ENCODE measurements at regions not wholly inside any gene's neighbourhood (a gene's known extent, or its start where the extent isn't known, plus 50 kb on each side); places are given as distances from the start of the nearest gene placed in this dataset.

DNA sequence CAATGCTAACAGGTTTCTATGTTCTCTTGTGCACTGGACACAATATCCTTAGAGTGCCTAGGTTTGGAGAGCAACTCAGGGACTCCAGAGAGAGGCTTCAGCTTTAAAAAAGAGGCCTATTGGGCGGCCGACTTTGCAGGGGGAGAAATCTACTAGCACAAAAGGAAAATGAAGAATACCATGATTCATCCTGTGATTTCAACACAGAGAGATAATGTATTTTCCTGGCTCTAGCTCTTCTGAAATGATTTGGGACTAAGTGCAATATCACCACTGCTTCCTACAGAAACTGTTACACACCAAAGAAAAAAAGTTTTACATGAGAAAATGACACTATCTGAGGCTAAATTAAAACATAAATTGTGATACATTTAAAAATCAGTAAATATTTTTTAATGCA is 146.1 kb upstream of the TSLP start:
- BruUV-seq (replicated peaks): no TSS peak
- no peak overlapping the region for H3K9ac ChIP-seq (ENCODE audit: low read length)
- no peaks in the 10 kb centered on the region for H3K9me3 ChIP-seq (ENCODE audit: low read length)
- H3K4me3 ChIP-seq (ENCODE audit: low read length): no peak overlapping the region
- DNase-seq (no peak), ATAC-seq (no peak)
- TF ChIP-seq, protein P1, sequence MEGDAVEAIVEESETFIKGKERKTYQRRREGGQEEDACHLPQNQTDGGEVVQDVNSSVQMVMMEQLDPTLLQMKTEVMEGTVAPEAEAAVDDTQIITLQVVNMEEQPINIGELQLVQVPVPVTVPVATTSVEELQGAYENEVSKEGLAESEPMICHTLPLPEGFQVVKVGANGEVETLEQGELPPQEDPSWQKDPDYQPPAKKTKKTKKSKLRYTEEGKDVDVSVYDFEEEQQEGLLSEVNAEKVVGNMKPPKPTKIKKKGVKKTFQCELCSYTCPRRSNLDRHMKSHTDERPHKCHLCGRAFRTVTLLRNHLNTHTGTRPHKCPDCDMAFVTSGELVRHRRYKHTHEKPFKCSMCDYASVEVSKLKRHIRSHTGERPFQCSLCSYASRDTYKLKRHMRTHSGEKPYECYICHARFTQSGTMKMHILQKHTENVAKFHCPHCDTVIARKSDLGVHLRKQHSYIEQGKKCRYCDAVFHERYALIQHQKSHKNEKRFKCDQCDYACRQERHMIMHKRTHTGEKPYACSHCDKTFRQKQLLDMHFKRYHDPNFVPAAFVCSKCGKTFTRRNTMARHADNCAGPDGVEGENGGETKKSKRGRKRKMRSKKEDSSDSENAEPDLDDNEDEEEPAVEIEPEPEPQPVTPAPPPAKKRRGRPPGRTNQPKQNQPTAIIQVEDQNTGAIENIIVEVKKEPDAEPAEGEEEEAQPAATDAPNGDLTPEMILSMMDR (conservative IDR thresholded peaks at IDR 0.05; ENCODE audit: low read depth, low read length): no peak
- TF ChIP-seq EZH2 (IDR thresholded peaks at IDR 0.05; ENCODE audit: low read length, unreplicated experiment) (no peak), EZH2phosphoT487 (IDR thresholded peaks at IDR 0.05; ENCODE audit: borderline replicate concordance, low read length) (no peak)
- H3K4me2 ChIP-seq (ENCODE audit: low read length): no peak overlapping the region
- intact Hi-C loops (cut with micrococcal nuclease): no loop called here
- no peaks in the 10 kb centered on the region for H3K9me2 ChIP-seq (replicated peaks; ENCODE audit: low read length)
- ChIA-PET CTCF (no interaction called here), POLR2A (ENCODE audit: unreplicated experiment) (no interaction called here)
- no peaks in the 10 kb centered on the region for H3K4me1 ChIP-seq (ENCODE audit: insufficient read depth, low read length)
- no peaks in the 10 kb centered on the region for H3K36me3 ChIP-seq (ENCODE audit: low read depth, low read length)
- H3K27ac ChIP-seq (ENCODE audit: low read length): no peak overlapping the region
- no peak overlapping the region for H2AFZ ChIP-seq (ENCODE audit: low read length)
- H4K20me1 ChIP-seq (ENCODE audit: low read length): no peaks in the 10 kb centered on the region
- no peaks in the 10 kb centered on the region for H3F3A ChIP-seq (ENCODE audit: low read length, unreplicated experiment)
- H3K27me3 ChIP-seq (ENCODE audit: low read length): no peaks in the 10 kb centered on the region
- no peaks in the 10 kb centered on the region for H3K79me2 ChIP-seq (ENCODE audit: low read length)

DNA sequence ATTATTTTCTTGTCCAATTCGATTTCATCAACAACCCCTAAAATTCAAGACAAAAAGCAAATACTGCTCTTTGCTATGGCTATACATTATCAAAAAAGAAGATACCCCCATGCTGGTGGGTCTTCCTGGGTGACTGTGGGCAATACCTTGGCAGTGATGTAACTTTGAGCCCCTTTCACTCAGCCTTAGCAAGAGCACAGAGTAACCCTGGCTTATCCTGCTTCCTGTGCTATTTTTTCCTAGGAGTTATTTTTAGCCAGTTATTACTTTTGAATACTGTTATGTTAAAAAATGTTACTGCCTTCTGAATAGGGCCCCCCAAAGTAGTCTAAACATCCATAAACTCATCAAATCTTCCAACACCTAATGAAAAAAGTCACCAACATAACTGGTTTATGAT is 145.6 kb upstream of the TSLP start:
- Histone ChIP-seq H3F3A (ENCODE audit: low read length, unreplicated experiment) (no peaks in the 10 kb centered on the region), H3K9ac (ENCODE audit: low read length) (no peak overlapping the region), H3K4me2 (ENCODE audit: low read length) (no peak overlapping the region), H3K27ac (ENCODE audit: low read length) (no peak overlapping the region), H3K9me2 (replicated peaks; ENCODE audit: low read length) (no peaks in the 10 kb centered on the region), H3K36me3 (ENCODE audit: low read depth, low read length) (no peaks in the 10 kb centered on the region), H4K20me1 (ENCODE audit: low read length) (no peaks in the 10 kb centered on the region), H2AFZ (ENCODE audit: low read length) (no peak overlapping the region), H3K4me3 (ENCODE audit: low read length) (no peak overlapping the region), H3K9me3 (ENCODE audit: low read length) (no peaks in the 10 kb centered on the region), H3K27me3 (ENCODE audit: low read length) (no peaks in the 10 kb centered on the region), H3K79me2 (ENCODE audit: low read length) (no peaks in the 10 kb centered on the region), H3K4me1 (ENCODE audit: insufficient read depth, low read length) (no peaks in the 10 kb centered on the region)
- no TSS peak for BruUV-seq (replicated peaks)
- ChIA-PET POLR2A (ENCODE audit: unreplicated experiment) (no interaction called here), CTCF (no interaction called here)
- no peak for ATAC-seq
- intact Hi-C loops (cut with micrococcal nuclease): no loop called here
- DNase-seq: no peak
- TF ChIP-seq EZH2 (IDR thresholded peaks at IDR 0.05; ENCODE audit: low read length, unreplicated experiment) (no peak), EZH2phosphoT487 (IDR thresholded peaks at IDR 0.05; ENCODE audit: borderline replicate concordance, low read length) (no peak)
- TF ChIP-seq, protein P1 (conservative IDR thresholded peaks at IDR 0.05; ENCODE audit: low read depth, low read length): no peak

DNA sequence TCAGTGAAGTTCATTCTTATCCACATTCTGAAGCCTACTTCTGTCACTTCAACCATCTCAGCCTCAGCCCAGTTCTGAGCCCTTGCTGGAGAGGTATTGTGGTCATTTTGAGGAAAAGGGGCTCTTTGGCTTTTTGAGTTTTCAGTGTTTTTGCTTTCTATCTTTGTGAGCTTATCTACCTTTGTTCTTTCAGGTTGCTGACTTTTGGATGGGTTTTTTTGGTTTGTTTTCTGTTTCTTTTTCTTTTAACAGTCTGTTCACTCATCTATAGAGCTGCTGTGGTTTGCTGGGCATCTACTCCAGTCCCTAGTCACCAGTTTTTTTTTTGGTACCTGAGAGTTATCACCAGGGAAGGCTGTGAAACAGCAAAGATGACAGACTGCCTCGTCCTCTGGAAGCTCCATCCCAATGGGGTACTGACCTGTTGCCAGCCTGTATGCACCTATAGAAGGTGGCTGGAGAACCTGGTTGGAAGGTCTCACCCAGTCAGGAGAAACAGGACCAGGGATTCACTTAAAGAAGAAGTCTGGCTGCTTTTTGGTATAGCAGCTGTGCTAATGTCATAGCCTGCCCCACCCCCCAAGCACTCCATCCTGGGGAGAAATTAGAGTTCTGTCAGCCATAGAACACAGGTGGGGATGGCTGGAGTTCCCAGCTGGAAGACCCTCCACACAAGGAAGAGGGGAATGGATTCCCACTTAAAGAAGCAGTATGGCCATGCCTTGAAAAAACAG is 138.6 kb upstream of the TSLP start:
- Histone ChIP-seq H3K79me2 (ENCODE audit: low read length) (no peaks in the 10 kb centered on the region), H3K4me1 (ENCODE audit: insufficient read depth, low read length) (no peaks in the 10 kb centered on the region), H3F3A (ENCODE audit: low read length, unreplicated experiment) (no peaks in the 10 kb centered on the region), H4K20me1 (ENCODE audit: low read length) (no peaks in the 10 kb centered on the region), H3K9ac (ENCODE audit: low read length) (no peak overlapping the region), H3K4me3 (ENCODE audit: low read length) (no peak overlapping the region), H3K36me3 (ENCODE audit: low read depth, low read length) (no peaks in the 10 kb centered on the region), H3K4me2 (ENCODE audit: low read length) (no peak overlapping the region), H2AFZ (ENCODE audit: low read length) (no peak overlapping the region), H3K27ac (ENCODE audit: low read length) (no peak overlapping the region), H3K27me3 (ENCODE audit: low read length) (no peaks in the 10 kb centered on the region), H3K9me2 (replicated peaks; ENCODE audit: low read length) (no peaks in the 10 kb centered on the region), H3K9me3 (ENCODE audit: low read length) (no peaks in the 10 kb centered on the region)
- ATAC-seq (no peak), DNase-seq (no peak)
- no TSS peak for BruUV-seq (replicated peaks)
- TF ChIP-seq EZH2phosphoT487 (IDR thresholded peaks at IDR 0.05; ENCODE audit: borderline replicate concordance, low read length): no peak
- TF ChIP-seq, protein P1 (conservative IDR thresholded peaks at IDR 0.05; ENCODE audit: low read depth, low read length): no peak
- TF ChIP-seq EZH2 (IDR thresholded peaks at IDR 0.05; ENCODE audit: low read length, unreplicated experiment): no peak
- ChIA-PET POLR2A (ENCODE audit: unreplicated experiment) (interaction anchor here (0.6 kb wide), 1 partner anchor 40 kb away, joined by 4 read pairs; no protein-coding TSS in a partner anchor), CTCF (no interaction called here)
- intact Hi-C loops (cut with micrococcal nuclease): no loop called here
